GM12874 (cell line): ENCODE measurements at regions not wholly inside any gene's neighbourhood (a gene's known extent, or its start where the extent isn't known, plus 50 kb on each side); places are given as distances from the start of the nearest gene placed in this dataset.

Experiments used
- TF ChIP-seq, protein P1 (sequence below): IDR thresholded peaks from 2 replicates; pipeline ENCODE4 v1.5.1; 2011; ENCODE audit warnings: low read depth, mild to moderate bottlenecking, control low read depth, low read length, moderate library complexity; ENCODE audit not compliant: insufficient read depth

- TF ChIP-seq, protein P1, sequence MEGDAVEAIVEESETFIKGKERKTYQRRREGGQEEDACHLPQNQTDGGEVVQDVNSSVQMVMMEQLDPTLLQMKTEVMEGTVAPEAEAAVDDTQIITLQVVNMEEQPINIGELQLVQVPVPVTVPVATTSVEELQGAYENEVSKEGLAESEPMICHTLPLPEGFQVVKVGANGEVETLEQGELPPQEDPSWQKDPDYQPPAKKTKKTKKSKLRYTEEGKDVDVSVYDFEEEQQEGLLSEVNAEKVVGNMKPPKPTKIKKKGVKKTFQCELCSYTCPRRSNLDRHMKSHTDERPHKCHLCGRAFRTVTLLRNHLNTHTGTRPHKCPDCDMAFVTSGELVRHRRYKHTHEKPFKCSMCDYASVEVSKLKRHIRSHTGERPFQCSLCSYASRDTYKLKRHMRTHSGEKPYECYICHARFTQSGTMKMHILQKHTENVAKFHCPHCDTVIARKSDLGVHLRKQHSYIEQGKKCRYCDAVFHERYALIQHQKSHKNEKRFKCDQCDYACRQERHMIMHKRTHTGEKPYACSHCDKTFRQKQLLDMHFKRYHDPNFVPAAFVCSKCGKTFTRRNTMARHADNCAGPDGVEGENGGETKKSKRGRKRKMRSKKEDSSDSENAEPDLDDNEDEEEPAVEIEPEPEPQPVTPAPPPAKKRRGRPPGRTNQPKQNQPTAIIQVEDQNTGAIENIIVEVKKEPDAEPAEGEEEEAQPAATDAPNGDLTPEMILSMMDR: no peak
Observed at GRCh38 chr13:47184321-47184720, 287.5 kb upstream of the HTR2A start.

- TF ChIP-seq, protein P1: no peak
Observed at GRCh38 chr13:47179321-47179720, 282.5 kb upstream of the HTR2A start.

GRCh38 chr13:47178090-47178950, 281.5 kb upstream of the HTR2A start:
- TF ChIP-seq, protein P1: no peak

DNA sequence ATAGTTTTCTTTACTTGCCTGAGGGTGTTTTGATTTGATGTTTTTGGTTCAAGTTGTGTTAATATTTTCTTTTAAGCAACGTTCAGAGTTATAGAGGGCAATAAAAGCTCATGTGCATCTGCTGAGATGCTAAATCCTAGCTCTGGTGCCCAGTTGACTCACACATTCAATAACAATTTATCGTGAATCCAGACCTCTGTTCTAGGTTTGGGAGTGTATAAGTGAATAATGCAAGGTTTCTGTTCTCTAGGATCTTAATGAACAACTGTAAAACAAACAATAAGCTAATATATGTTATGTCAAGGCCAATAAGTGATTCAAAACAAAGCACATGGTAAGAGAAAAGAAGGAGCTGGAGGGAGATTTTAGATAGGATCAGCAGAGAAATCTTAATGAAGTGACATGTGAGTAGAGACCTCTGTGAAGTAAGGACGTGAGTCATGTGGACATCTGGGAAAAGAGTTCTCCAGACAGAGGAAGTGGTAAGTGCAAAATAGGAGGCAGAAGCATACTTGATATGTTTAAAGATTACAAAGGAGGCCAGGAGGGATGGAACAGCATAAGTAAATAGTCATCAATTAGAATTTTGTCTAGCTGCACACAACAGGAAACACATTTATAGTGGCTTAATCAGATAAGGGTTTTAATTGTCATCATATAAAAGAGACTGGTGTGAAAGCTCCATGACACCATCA, 278.5 kb upstream of the HTR2A start:
- TF ChIP-seq, protein P1: no peak

DNA sequence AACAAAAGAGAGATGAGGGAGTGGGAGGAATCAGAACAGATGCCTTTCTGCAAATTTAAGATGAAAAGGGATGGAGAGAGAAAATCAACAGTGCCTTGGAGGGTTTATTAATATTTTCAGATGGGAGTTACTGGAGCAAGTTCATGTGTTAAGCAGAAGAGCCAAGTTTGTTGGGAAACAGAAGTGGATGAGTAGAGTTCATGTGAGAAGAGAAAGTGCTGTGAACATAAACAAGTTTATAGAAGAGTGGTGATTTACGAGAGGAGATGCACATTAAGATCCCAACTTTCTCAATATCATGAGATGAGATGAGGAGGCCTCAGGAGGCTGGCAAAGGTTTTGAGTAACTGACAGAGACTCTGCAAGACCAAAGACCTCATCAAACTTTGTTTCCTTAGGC, 274.1 kb upstream of the HTR2A start:
- TF ChIP-seq, protein P1: no peak

- TF ChIP-seq, protein P1: no peak
Observed at GRCh38 chr13:47168618-47169017, 271.8 kb upstream of the HTR2A start.

- TF ChIP-seq, protein P1: no peak
Observed at GRCh38 chr13:47168066-47168465, 271.2 kb upstream of the HTR2A start.
